H9 (cell line): ENCODE measurements at regions not wholly inside any gene's neighbourhood (a gene's known extent, or its start where the extent isn't known, plus 50 kb on each side); places are given as distances from the start of the nearest gene placed in this dataset.

Source experiments
- DNase-seq: peaks from one replicate; pipeline ENCODE4 v3.0.0-alpha.2; 2017
- H2AFZ ChIP-seq: one replicate; pipeline ENCODE4 v1.6.1; 2013; ENCODE audit warnings: mild to moderate bottlenecking, low read length, control low read depth, moderate library complexity
- H2AK5ac ChIP-seq: 2 replicates; pipeline ENCODE4 v1.6.1; 2013; ENCODE audit warnings: low read length, control low read depth, mixed read lengths; ENCODE audit not compliant: insufficient read length
- H2BK120ac ChIP-seq: one replicate; pipeline ENCODE4 v1.6.1; 2013; ENCODE audit warnings: low read depth, mild to moderate bottlenecking, low read length, control low read depth, inconsistent platforms; ENCODE audit not compliant: poor library complexity, severe bottlenecking
- H2BK12ac ChIP-seq: 2 replicates; pipeline ENCODE4 v1.6.1; 2013; ENCODE audit warnings: low read length, control low read depth, mixed read lengths, low read depth; ENCODE audit not compliant: insufficient read length
- H2BK15ac ChIP-seq: 2 replicates; pipeline ENCODE4 v1.6.1; 2013; ENCODE audit warnings: low read depth, low read length, control low read depth
- H2BK20ac ChIP-seq: one replicate; pipeline ENCODE4 v1.6.1; 2013; ENCODE audit warnings: low read depth, mild to moderate bottlenecking, low read length, control low read depth, inconsistent platforms; ENCODE audit not compliant: poor library complexity, severe bottlenecking
- H2BK5ac ChIP-seq: 2 replicates; pipeline ENCODE4 v1.6.1; 2013; ENCODE audit warnings: low read length, control low read depth, mixed read lengths; ENCODE audit not compliant: insufficient read length
- H3K14ac ChIP-seq: 2 replicates; pipeline ENCODE4 v1.6.1; 2013; ENCODE audit warnings: low read length, control low read depth; ENCODE audit not compliant: insufficient read depth
- H3K18ac ChIP-seq: 2 replicates; pipeline ENCODE4 v1.6.1; 2013; ENCODE audit warnings: low read depth, mild to moderate bottlenecking, mixed read lengths, low read length, control low read depth; ENCODE audit not compliant: insufficient read length
- H3K23ac ChIP-seq: 2 replicates; pipeline ENCODE4 v1.6.1; 2013; ENCODE audit warnings: low read length, control low read depth, mixed read lengths, low read depth; ENCODE audit not compliant: insufficient read length
- H3K23me2 ChIP-seq: 2 replicates; pipeline ENCODE4 v1.6.1; 2013; ENCODE audit warnings: low read depth, mild to moderate bottlenecking, mixed read lengths, low read length, control low read depth; ENCODE audit not compliant: insufficient read length, poor library complexity, severe bottlenecking
- H3K27ac ChIP-seq: 2 replicates; pipeline ENCODE4 v1.5.1; 2013; ENCODE audit warnings: low read length, control low read depth, mixed read lengths, low read depth; ENCODE audit not compliant: insufficient read length
- H3K27me3 ChIP-seq: 2 replicates; pipeline ENCODE4 v1.6.1; 2013; ENCODE audit warnings: low read length, control low read depth, inconsistent platforms; ENCODE audit not compliant: insufficient read depth
- H3K4ac ChIP-seq: 2 replicates; pipeline ENCODE4 v1.6.1; 2013; ENCODE audit warnings: low read depth, mild to moderate bottlenecking, control low read depth, inconsistent platforms, low read length, moderate library complexity
- H3K4me1 ChIP-seq: 2 replicates; pipeline ENCODE4 v1.6.1; 2013; ENCODE audit warnings: low read length, control low read depth, inconsistent platforms; ENCODE audit not compliant: insufficient read depth
- H3K4me2 ChIP-seq: 2 replicates; pipeline ENCODE4 v1.6.1; 2013; ENCODE audit warnings: low read length, control low read depth, mixed read lengths; ENCODE audit not compliant: insufficient read length, insufficient read depth
- H3K56ac ChIP-seq: 2 replicates; pipeline ENCODE4 v1.6.1; 2013; ENCODE audit warnings: low read depth, mild to moderate bottlenecking, mixed read lengths, low read length, control low read depth; ENCODE audit not compliant: insufficient read length
- H3K79me1 ChIP-seq: 2 replicates; pipeline ENCODE4 v1.6.1; 2013; ENCODE audit warnings: low read depth, mild to moderate bottlenecking, moderate library complexity, low read length, control low read depth, inconsistent platforms; ENCODE audit not compliant: insufficient read depth, poor library complexity, severe bottlenecking
- H3K79me2 ChIP-seq: 2 replicates; pipeline ENCODE4 v1.6.1; 2013; ENCODE audit warnings: low read length, control low read depth, inconsistent platforms; ENCODE audit not compliant: insufficient read depth
- H3K9ac ChIP-seq: 2 replicates; pipeline ENCODE4 v1.6.1; 2013; ENCODE audit warnings: low read length, control low read depth, mixed read lengths; ENCODE audit not compliant: insufficient read length; ENCODE audit errors: extremely low read depth
- H3K9me3 ChIP-seq: one replicate; pipeline ENCODE4 v1.6.1; 2013; ENCODE audit warnings: low read depth, low read length, inconsistent platforms; ENCODE audit not compliant: control insufficient read depth
- H3T11ph ChIP-seq: one replicate; pipeline ENCODE4 v1.6.1; 2013; ENCODE audit warnings: mild to moderate bottlenecking, low read length, control low read depth, inconsistent platforms
- H4K20me1 ChIP-seq: one replicate; pipeline ENCODE4 v1.6.1; 2013; ENCODE audit not compliant: control insufficient read depth, insufficient read length, insufficient read depth
- H4K5ac ChIP-seq: 2 replicates; pipeline ENCODE4 v1.6.1; 2013; ENCODE audit warnings: low read depth, mild to moderate bottlenecking, mixed read lengths, low read length, control low read depth; ENCODE audit not compliant: insufficient read length
- H4K8ac ChIP-seq: replicated peaks from 2 replicates; pipeline ENCODE4 v1.6.1; 2013; ENCODE audit warnings: low read length, control low read depth, mixed read lengths, low read depth; ENCODE audit not compliant: insufficient read length
- H4K91ac ChIP-seq: 2 replicates; pipeline ENCODE4 v1.6.1; 2013; ENCODE audit warnings: low read depth, mild to moderate bottlenecking, moderate library complexity, mixed read lengths, low read length, control low read depth; ENCODE audit not compliant: insufficient read length
- H3K27ac Mint-ChIP-seq, 3 experiments: 2 replicates in 2 of 3; 3 replicates in 1 of 3; pipeline ENCODE4 v1.8.0; 2020 to 2021; ENCODE audit warnings: mixed read lengths in 3 of 3, mild to moderate bottlenecking in 1 of 3, moderate library complexity in 1 of 3
- H3K27me3 Mint-ChIP-seq: 2 replicates; pipeline ENCODE4 v1.8.0; 2021; ENCODE audit warnings: low read depth, mild to moderate bottlenecking, moderate library complexity, mixed read lengths
- H3K36me3 Mint-ChIP-seq, 3 experiments: 2 replicates in 2 of 3; 3 replicates in 1 of 3; pipeline ENCODE4 v1.8.0; 2020 to 2021; ENCODE audit warnings: low read depth in 3 of 3, mixed read lengths in 3 of 3; ENCODE audit not compliant: insufficient read depth in 1 of 3
- H3K4me1 Mint-ChIP-seq, 2 experiments: 2 replicates each; pipeline ENCODE4 v1.8.0; 2020; ENCODE audit warnings: mixed read lengths in 2 of 2
- H3K4me3 Mint-ChIP-seq, 2 experiments: 2 replicates in 1 of 2; 3 replicates in 1 of 2; pipeline ENCODE4 v1.8.0; 2020 to 2021; ENCODE audit warnings: mild to moderate bottlenecking in 2 of 2, mixed read lengths in 2 of 2, moderate library complexity in 1 of 2
- H3K9me3 Mint-ChIP-seq, 2 experiments: 2 replicates in 1 of 2; 3 replicates in 1 of 2; pipeline ENCODE4 v1.8.0; 2020; ENCODE audit warnings: mild to moderate bottlenecking in 2 of 2, mixed read lengths in 2 of 2, moderate library complexity in 1 of 2
- WGBS: extraction: QIAGEN DNeasy Blood & Tissue Kit; methylation state at CpG from one replicate; pipeline ENCODE4 v1.1.7; 2013; ENCODE audit warnings: missing lambda C conversion rate, low lambda C conversion rate, mixed read lengths; ENCODE audit not compliant: insufficient read length; ENCODE audit errors: extremely low coverage; 5-methylcytosine and 5-hydroxymethylcytosine counted together
- TF ChIP-seq, protein P1 (sequence below): fragments of 200-600 bp; sonication (generic); conservative IDR thresholded peaks from 3 replicates; pipeline ENCODE4 v1.8.0; 2021; ENCODE audit warnings: antibody characterized with exemption, mild to moderate bottlenecking

DNA sequence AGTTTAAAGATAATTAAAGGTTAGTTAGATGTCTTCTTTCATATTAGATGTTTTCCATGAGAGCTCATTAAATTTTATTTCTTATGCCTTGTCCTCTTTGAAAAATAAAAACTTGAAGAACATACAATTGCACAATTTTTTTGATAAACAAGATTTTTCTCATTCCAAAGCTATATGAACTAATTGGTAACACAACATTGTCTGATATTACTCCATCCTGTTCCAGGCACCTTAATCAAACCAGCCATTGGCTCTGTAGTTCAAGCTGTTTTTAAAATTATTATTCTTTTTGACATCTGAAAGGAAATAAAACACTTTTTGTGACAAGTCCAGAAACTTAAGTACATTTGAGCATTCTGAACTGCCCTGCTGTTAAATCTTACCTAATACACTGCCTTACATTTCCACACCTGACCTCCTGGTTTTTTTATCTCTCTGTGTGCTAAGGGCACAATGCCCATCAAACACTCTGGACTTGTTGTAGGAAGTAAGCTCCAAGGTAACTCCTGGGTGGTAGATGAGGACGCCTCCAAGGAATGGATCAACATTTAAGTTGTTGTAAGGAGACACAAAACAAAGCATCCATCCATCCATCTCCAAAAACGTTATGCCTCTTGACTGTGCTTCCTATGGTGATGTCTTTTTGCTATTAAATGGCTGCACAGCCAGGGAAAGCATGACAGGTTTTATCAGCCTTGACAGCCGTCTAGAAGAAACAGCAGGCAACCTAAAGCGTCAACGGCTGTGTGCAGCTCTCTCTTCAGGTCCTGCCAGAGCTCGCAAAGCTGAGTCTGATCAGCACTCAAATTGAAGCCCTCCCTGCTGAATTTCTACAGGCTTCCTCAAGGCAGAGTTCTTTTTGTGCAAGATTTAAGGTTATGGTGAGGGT, 449.9 kb upstream of the FLRT2 start:
- H4K20me1 ChIP-seq = no peaks in the 10 kb centered on the region
- Mint-ChIP-seq H3K9me3 (no peaks in the 10 kb centered on the region), H3K4me3 (no peak overlapping the region), H3K27ac (no peak overlapping the region), H3K4me1 (no peaks in the 10 kb centered on the region), H3K27me3 (no peaks in the 10 kb centered on the region), H3K36me3 (no peaks in the 10 kb centered on the region)
- no peak overlapping the region for H4K5ac ChIP-seq
- TF ChIP-seq, protein P1, sequence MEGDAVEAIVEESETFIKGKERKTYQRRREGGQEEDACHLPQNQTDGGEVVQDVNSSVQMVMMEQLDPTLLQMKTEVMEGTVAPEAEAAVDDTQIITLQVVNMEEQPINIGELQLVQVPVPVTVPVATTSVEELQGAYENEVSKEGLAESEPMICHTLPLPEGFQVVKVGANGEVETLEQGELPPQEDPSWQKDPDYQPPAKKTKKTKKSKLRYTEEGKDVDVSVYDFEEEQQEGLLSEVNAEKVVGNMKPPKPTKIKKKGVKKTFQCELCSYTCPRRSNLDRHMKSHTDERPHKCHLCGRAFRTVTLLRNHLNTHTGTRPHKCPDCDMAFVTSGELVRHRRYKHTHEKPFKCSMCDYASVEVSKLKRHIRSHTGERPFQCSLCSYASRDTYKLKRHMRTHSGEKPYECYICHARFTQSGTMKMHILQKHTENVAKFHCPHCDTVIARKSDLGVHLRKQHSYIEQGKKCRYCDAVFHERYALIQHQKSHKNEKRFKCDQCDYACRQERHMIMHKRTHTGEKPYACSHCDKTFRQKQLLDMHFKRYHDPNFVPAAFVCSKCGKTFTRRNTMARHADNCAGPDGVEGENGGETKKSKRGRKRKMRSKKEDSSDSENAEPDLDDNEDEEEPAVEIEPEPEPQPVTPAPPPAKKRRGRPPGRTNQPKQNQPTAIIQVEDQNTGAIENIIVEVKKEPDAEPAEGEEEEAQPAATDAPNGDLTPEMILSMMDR = no peak
- H3K4me1 ChIP-seq = no peaks in the 10 kb centered on the region
- no peaks in the 10 kb centered on the region for H3K23me2 ChIP-seq
- H3K9me3 ChIP-seq = no peaks in the 10 kb centered on the region
- H3K56ac ChIP-seq = no peak overlapping the region
- H3T11ph ChIP-seq = no peak overlapping the region
- no peak overlapping the region for H3K23ac ChIP-seq
- no peak overlapping the region for H4K91ac ChIP-seq
- H4K8ac ChIP-seq = no peak overlapping the region
- H2BK5ac ChIP-seq = no peak overlapping the region
- no peak overlapping the region for H3K18ac ChIP-seq
- no CpG with 5 or more reads among the region's 6 CpGs for WGBS
- H3K14ac ChIP-seq = no peak overlapping the region
- no peak overlapping the region for H2BK15ac ChIP-seq
- H2BK12ac ChIP-seq = no peak overlapping the region
- H3K9ac ChIP-seq = no peak overlapping the region
- DNase-seq = no peak
- no peak overlapping the region for H2AFZ ChIP-seq
- H2AK5ac ChIP-seq = no peak overlapping the region
- no peaks in the 10 kb centered on the region for H3K79me2 ChIP-seq
- no peak overlapping the region for H3K4me2 ChIP-seq
- no peak overlapping the region for H2BK20ac ChIP-seq
- no peak overlapping the region for H2BK120ac ChIP-seq
- no peaks in the 10 kb centered on the region for H3K27me3 ChIP-seq
- H3K27ac ChIP-seq = no peak overlapping the region
- no peaks in the 10 kb centered on the region for H3K79me1 ChIP-seq
- no peak overlapping the region for H3K4ac ChIP-seq
